GM23338 (cell line): ENCODE measurements at regions not wholly inside any gene's neighbourhood (a gene's known extent, or its start where the extent isn't known, plus 50 kb on each side); places are given as distances from the start of the nearest gene placed in this dataset.

ENCODE experiments used
- ATAC-seq: fragments of 200-7000 bp; cut with Tn5 transposase; 3 replicates; pipeline ENCODE4 v1.9.1; 2020
- DNase-seq: peaks from one replicate; pipeline ENCODE4 v3.0.0-alpha.2; 2015; ENCODE audit warnings: low spot score
- H2AFZ ChIP-seq: fragments of 200-600 bp; sonication (generic); 2 replicates; pipeline ENCODE4 v1.8.0; 2016; ENCODE audit warnings: antibody characterized with exemption, mild to moderate bottlenecking, moderate library complexity
- H3F3A ChIP-seq: fragments of 200-600 bp; sonication (generic); replicated peaks from 2 replicates; pipeline ENCODE4 v1.8.0; 2017; ENCODE audit warnings: antibody characterized with exemption, mixed run types, low read depth
- H3K27ac ChIP-seq: fragments of 200-600 bp; sonication (generic); 2 replicates; pipeline ENCODE4 v1.6.1; 2016; ENCODE audit warnings: low read depth
- H3K27me3 ChIP-seq: fragments of 200-600 bp; sonication (generic); 2 replicates; pipeline ENCODE4 v1.8.0; 2016; ENCODE audit warnings: mild to moderate bottlenecking, mixed run types, moderate library complexity; ENCODE audit not compliant: insufficient read depth
- H3K36me3 ChIP-seq: fragments of 200-600 bp; sonication (generic); 2 replicates; pipeline ENCODE4 v1.8.0; 2016; ENCODE audit warnings: mild to moderate bottlenecking; ENCODE audit not compliant: insufficient read depth
- H3K4me1 ChIP-seq: fragments of 200-600 bp; sonication (generic); 2 replicates; pipeline ENCODE4 v1.8.0; 2016; ENCODE audit warnings: mild to moderate bottlenecking, moderate library complexity; ENCODE audit not compliant: insufficient read depth
- H3K4me2 ChIP-seq: fragments of 200-600 bp; sonication (generic); 2 replicates; pipeline ENCODE4 v1.7.1; 2017; ENCODE audit warnings: mixed run types
- H3K4me3 ChIP-seq: fragments of 200-600 bp; sonication (generic); 2 replicates; pipeline ENCODE4 v1.6.1; 2016; ENCODE audit warnings: mixed run types
- H3K79me2 ChIP-seq: fragments of 200-600 bp; sonication (generic); replicated peaks from 2 replicates; pipeline ENCODE4 v1.8.0; 2017; ENCODE audit warnings: mild to moderate bottlenecking; ENCODE audit not compliant: insufficient read depth
- H3K9me2 ChIP-seq: fragments of 200-600 bp; sonication (generic); 2 replicates; pipeline ENCODE4 v1.8.0; 2017; ENCODE audit not compliant: insufficient read depth
- H4K20me1 ChIP-seq: fragments of 200-600 bp; sonication (generic); replicated peaks from 2 replicates; pipeline ENCODE4 v1.8.0; 2017; ENCODE audit warnings: mild to moderate bottlenecking; ENCODE audit not compliant: insufficient read depth
- H3K27ac Mint-ChIP-seq: 2 replicates; pipeline ENCODE4 v1.8.0; 2020; ENCODE audit warnings: inconsistent platforms, mild to moderate bottlenecking, moderate library complexity, mixed read lengths
- H3K27me3 Mint-ChIP-seq: 3 replicates; pipeline ENCODE4 v1.8.0; 2022; ENCODE audit warnings: low read depth, mild to moderate bottlenecking, moderate library complexity, mixed read lengths, inconsistent platforms; ENCODE audit not compliant: insufficient read depth, poor library complexity
- H3K36me3 Mint-ChIP-seq: 3 replicates; pipeline ENCODE4 v1.8.0; 2021; ENCODE audit warnings: low read depth, mild to moderate bottlenecking, inconsistent platforms, moderate library complexity, mixed read lengths
- H3K4me1 Mint-ChIP-seq: 3 replicates; pipeline ENCODE4 v1.8.0; 2020; ENCODE audit warnings: mild to moderate bottlenecking, inconsistent platforms, mixed read lengths
- H3K4me3 Mint-ChIP-seq: 3 replicates; pipeline ENCODE4 v1.8.0; 2021; ENCODE audit warnings: moderate library complexity, mild to moderate bottlenecking, inconsistent platforms, mixed read lengths
- H3K9me3 Mint-ChIP-seq: 3 replicates; pipeline ENCODE4 v1.8.0; 2020; ENCODE audit warnings: moderate library complexity, mild to moderate bottlenecking, inconsistent platforms, mixed read lengths
- CREB1 ChIP-seq: fragments of 250-450 bp; sonication (Bioruptor Pico); IDR thresholded peaks from 2 replicates; pipeline ENCODE4 v1.5.0; 2020; ENCODE audit warnings: low read depth, mild to moderate bottlenecking, moderate library complexity
- CTCF ChIP-seq, 2 experiments: fragments of 200-600 bp in 1 of 2; sonication (generic) in 1 of 2; conservative IDR thresholded peaks; 2 replicates each; pipeline versions ENCODE4 v1.5.1 to v1.6.1; 2016 to 2017; ENCODE audit warnings: antibody characterized with exemption in 2 of 2, low read depth in 2 of 2, mild to moderate bottlenecking in 2 of 2, moderate library complexity in 1 of 2
- ETS1 ChIP-seq: IDR thresholded peaks from 2 replicates; pipeline ENCODE4 v1.6.1; 2016; ENCODE audit warnings: antibody characterized with exemption
- EZH2 ChIP-seq: fragments of 200-600 bp; sonication (generic); IDR thresholded peaks from one replicate; pipeline ENCODE4 v1.8.0; 2017; ENCODE audit warnings: antibody characterized with exemption, mild to moderate bottlenecking, low read depth; ENCODE audit not compliant: unreplicated experiment
- EZH2phosphoT487 ChIP-seq: fragments of 200-600 bp; sonication (generic); IDR thresholded peaks from one replicate; pipeline ENCODE4 v1.8.1; 2018; ENCODE audit warnings: antibody characterized with exemption; ENCODE audit not compliant: unreplicated experiment
- JUNB ChIP-seq: IDR thresholded peaks from one replicate; pipeline ENCODE4 v1.6.1; 2016; ENCODE audit warnings: antibody characterized with exemption; ENCODE audit not compliant: unreplicated experiment
- NANOG ChIP-seq: IDR thresholded peaks from 2 replicates; pipeline ENCODE4 v1.6.1; 2016; ENCODE audit warnings: antibody characterized with exemption, borderline replicate concordance
- POLR2AphosphoS5 ChIP-seq: IDR thresholded peaks from 2 replicates; pipeline ENCODE4 v1.6.1; 2016; ENCODE audit warnings: antibody characterized with exemption, low read depth
- REST ChIP-seq: IDR thresholded peaks from one replicate; pipeline ENCODE4 v1.6.1; 2018; ENCODE audit warnings: antibody characterized with exemption; ENCODE audit not compliant: unreplicated experiment
- STAT1 ChIP-seq: IDR thresholded peaks from one replicate; pipeline ENCODE4 v1.6.1; 2016; ENCODE audit warnings: antibody characterized with exemption; ENCODE audit not compliant: unreplicated experiment
- ZNF114 ChIP-seq: fragments of 250-450 bp; sonication (Bioruptor Pico); IDR thresholded peaks from 2 replicates; pipeline ENCODE4 v1.5.0; 2020; ENCODE audit warnings: mild to moderate bottlenecking, moderate library complexity
- ZNF331 ChIP-seq: fragments of 250-450 bp; sonication (Bioruptor Pico); IDR thresholded peaks from 2 replicates; pipeline ENCODE4 v1.5.0; 2020; ENCODE audit warnings: low read depth, mild to moderate bottlenecking, moderate library complexity
- ZNF462 ChIP-seq: fragments of 250-450 bp; sonication (Bioruptor Pico); IDR thresholded peaks from 2 replicates; pipeline ENCODE4 v1.5.0; 2020; ENCODE audit warnings: mild to moderate bottlenecking, moderate library complexity

- peaks cover 4% of the 10 kb centered on the region; the same call in 1 of the 2 replicates for H3K4me1 ChIP-seq
- no peak overlapping the region for H3K4me2 ChIP-seq
- H3K36me3 Mint-ChIP-seq, result no peaks in the 10 kb centered on the region
- no peak overlapping the region; the same call in 1 of the 2 replicates for H2AFZ ChIP-seq
- no peak overlapping the region for H3K4me3 Mint-ChIP-seq
- TF ChIP-seq CREB1 (CRISPR knock-in tag), result no peak
- TF ChIP-seq REST, result no peak
- no peak for TF ChIP-seq EZH2phosphoT487
- TF ChIP-seq CTCF (conservative IDR thresholded peaks at IDR 0.05; ENCODE audit: low read depth in 2 of 2), result no peak
- no peak for TF ChIP-seq ZNF331 (CRISPR knock-in tag)
- TF ChIP-seq ETS1, result no peak
- no peak for TF ChIP-seq NANOG
- TF ChIP-seq POLR2AphosphoS5, result no peak
- TF ChIP-seq JUNB, result no peak
- no peak for TF ChIP-seq ZNF114 (CRISPR knock-in tag)
- no peak for TF ChIP-seq ZNF462 (CRISPR knock-in tag)
- no peak for TF ChIP-seq STAT1
- TF ChIP-seq EZH2, result no peak
- no peaks in the 10 kb centered on the region for H4K20me1 ChIP-seq
- no peaks in the 10 kb centered on the region for H3K79me2 ChIP-seq
- H3K27ac ChIP-seq, result no peak overlapping the region
- no peak for ATAC-seq
- H3K27me3 Mint-ChIP-seq, result no peaks in the 10 kb centered on the region
- peaks cover 12% of the 10 kb centered on the region for H3K4me1 Mint-ChIP-seq
- H3K9me3 Mint-ChIP-seq, result no peaks in the 10 kb centered on the region
- H3K9me2 ChIP-seq, result 0 out of 2 replicates have a peak, but pooled peaks cover 6% of the 10 kb centered on the region
- no peaks in the 10 kb centered on the region; the same call in 1 of the 2 replicates for H3K36me3 ChIP-seq
- H3K4me3 ChIP-seq, result no peak overlapping the region
- DNase-seq, result no peak
- no peak overlapping the region for H3K27ac Mint-ChIP-seq
- H3F3A ChIP-seq, result no peaks in the 10 kb centered on the region
- no peaks in the 10 kb centered on the region for H3K27me3 ChIP-seq
These were observed 466.1 kb upstream of the NRP1 start for GRCh38 chr10:33800545-33800944.
